PC-3 (cell line): ENCODE measurements at regions not wholly inside any gene's neighbourhood (a gene's known extent, or its start where the extent isn't known, plus 50 kb on each side); places are given as distances from the start of the nearest gene placed in this dataset.

Experiments
- CTCF ChIP-seq: fragments of 300-600 bp; sonication (generic); conservative IDR thresholded peaks from 2 replicates; pipeline ENCODE4 v1.5.1; 2017; ENCODE audit warnings: antibody characterized with exemption, low read depth, mild to moderate bottlenecking, low read length
- EZH2 ChIP-seq: fragments of 300-600 bp; sonication (generic); IDR thresholded peaks from one replicate; pipeline ENCODE4 v1.6.1; 2017; ENCODE audit warnings: antibody characterized with exemption, mild to moderate bottlenecking, low read length; ENCODE audit not compliant: unreplicated experiment

GRCh38 chr2:175744000-175744399 is 258.1 kb downstream of the LNPK start:
- TF ChIP-seq CTCF (no peak), EZH2 (no peak)
